ENCODE measurements at regions not wholly inside any gene's neighbourhood (a gene's known extent, or its start where the extent isn't known, plus 50 kb on each side); places are given as distances from the start of the nearest gene placed in this dataset.
"Not testable (repeated sequence)": the region's sequence is repeated elsewhere in the genome, so short reads cannot be mapped to it uniquely, and the experiment has no call there.

DNA sequence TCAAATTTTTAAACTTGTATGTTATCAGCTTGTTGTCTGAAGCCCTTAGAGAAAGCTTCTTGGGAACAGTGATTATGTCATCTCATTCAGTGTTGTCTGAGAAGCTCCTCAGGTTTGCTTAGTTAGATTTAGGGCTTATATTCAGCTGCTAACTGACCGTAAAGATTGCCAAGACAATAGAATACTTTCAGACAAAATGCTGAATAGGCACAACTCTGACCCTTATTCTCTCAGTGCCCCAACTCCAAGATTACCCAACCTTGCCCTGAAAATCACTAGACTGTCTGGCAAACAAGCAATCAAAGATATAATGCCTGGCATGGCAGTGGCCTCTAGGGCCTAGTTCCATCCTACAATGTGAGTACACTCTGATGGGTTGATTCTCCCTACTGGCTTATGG, 950.5 kb upstream of the HS3ST1 start:
- in situ Hi-C loops (cut with MboI; ENCODE audit: low sequenced_read_pairs in 4 of 4), result no loop called here
- Histone ChIP-seq H3K27me3 (no peaks in the 10 kb centered on the region), H3K4me3 (no peak overlapping the region), H3K27ac (no peak overlapping the region), H3K36me3 (no peaks in the 10 kb centered on the region), H3K9me3 (no peaks in the 10 kb centered on the region), H3K4me1 (no peaks in the 10 kb centered on the region)
- no peak for DNase-seq
- ATAC-seq, result no peak
- intact Hi-C loops (cut with DNase I; ENCODE audit: low total_unique reads), result no loop called here
- TF ChIP-seq POLR2A (IDR thresholded peaks at IDR 0.05), result no peak
- TF ChIP-seq, protein P1, sequence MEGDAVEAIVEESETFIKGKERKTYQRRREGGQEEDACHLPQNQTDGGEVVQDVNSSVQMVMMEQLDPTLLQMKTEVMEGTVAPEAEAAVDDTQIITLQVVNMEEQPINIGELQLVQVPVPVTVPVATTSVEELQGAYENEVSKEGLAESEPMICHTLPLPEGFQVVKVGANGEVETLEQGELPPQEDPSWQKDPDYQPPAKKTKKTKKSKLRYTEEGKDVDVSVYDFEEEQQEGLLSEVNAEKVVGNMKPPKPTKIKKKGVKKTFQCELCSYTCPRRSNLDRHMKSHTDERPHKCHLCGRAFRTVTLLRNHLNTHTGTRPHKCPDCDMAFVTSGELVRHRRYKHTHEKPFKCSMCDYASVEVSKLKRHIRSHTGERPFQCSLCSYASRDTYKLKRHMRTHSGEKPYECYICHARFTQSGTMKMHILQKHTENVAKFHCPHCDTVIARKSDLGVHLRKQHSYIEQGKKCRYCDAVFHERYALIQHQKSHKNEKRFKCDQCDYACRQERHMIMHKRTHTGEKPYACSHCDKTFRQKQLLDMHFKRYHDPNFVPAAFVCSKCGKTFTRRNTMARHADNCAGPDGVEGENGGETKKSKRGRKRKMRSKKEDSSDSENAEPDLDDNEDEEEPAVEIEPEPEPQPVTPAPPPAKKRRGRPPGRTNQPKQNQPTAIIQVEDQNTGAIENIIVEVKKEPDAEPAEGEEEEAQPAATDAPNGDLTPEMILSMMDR (IDR thresholded peaks at IDR 0.05 in 4 of 5, conservative IDR thresholded peaks at IDR 0.05 in 1 of 5), result no peak

DNA sequence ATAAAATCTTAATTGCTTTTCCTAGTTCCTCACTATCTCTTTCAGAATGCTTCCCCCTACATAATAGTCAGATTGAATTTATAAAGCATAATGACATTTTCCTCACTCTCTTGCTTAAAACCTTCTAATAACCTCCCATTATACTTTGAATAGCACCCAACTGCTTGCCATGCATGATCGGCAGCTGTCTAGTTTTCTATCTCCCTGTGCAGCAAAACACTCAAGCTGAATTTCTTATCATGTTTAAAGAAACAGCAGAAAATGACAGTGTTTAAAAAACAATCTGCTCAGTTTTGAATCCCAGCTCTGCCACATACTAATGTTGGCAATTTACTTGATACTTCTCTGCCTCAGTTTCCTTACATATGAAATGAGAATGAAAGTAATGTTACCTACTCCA, 947.1 kb upstream of the HS3ST1 start:
- ATAC-seq (no peak), DNase-seq (no peak)
- TF ChIP-seq, protein P1 (IDR thresholded peaks at IDR 0.05 in 4 of 5, conservative IDR thresholded peaks at IDR 0.05 in 1 of 5), result no peak
- no peak for TF ChIP-seq POLR2A (IDR thresholded peaks at IDR 0.05)
- intact Hi-C loops (cut with DNase I; ENCODE audit: low total_unique reads) (no loop called here), in situ Hi-C loops (cut with MboI; ENCODE audit: low sequenced_read_pairs in 4 of 4) (no loop called here)
- Histone ChIP-seq H3K36me3 (no peaks in the 10 kb centered on the region), H3K27ac (no peak overlapping the region), H3K27me3 (no peaks in the 10 kb centered on the region), H3K4me1 (no peaks in the 10 kb centered on the region), H3K4me3 (no peak overlapping the region), H3K9me3 (no peaks in the 10 kb centered on the region)

DNA sequence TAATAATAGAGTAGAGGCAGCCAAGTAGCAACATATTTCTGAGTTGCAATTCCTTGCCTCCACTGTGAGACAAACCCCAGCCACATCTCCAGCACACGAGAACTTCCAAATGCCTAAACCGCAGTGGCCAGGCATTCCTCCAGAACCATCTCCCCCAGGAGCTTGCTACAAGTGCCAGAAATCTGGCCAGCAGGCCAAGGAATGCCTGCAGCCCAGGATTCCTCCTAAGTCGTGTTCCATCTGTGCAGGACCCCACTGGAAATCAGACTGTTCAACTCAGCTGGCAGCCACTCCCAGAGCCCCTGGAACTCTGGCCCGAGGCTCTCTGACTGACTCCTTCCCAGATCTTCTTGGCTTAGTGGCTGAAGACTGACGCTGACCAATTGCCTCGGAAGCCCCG, 937.2 kb upstream of the HS3ST1 start:
- H3K9me3 ChIP-seq; H3K27ac ChIP-seq; DNase-seq; H3K4me1 ChIP-seq; in situ Hi-C loops (cut with MboI; ENCODE audit: low sequenced_read_pairs in 4 of 4); intact Hi-C loops (cut with DNase I; ENCODE audit: low total_unique reads); ATAC-seq; H3K27me3 ChIP-seq; H3K4me3 ChIP-seq; H3K36me3 ChIP-seq: not testable (repeated sequence)

DNA sequence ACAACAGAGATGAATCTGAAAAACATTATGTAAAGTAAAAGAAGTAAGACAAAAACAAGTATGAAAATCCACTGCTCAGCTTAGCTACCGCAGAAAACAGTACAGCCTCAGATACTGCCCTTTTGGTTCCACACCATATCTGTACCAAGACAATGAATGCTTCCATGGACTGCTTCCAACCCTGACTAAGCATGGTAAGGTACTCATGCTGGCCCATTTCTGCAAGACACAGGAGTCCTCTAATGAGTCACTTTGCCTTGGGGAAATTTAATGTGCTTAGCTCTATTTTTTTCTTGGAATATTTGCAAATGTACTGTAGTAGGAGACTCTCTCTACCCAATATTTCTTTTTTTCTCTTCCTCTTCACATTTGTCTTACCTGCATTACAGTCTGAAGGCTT, 931.7 kb upstream of the HS3ST1 start:
- DNase-seq (no peak), ATAC-seq (no peak)
- TF ChIP-seq POLR2A (IDR thresholded peaks at IDR 0.05), result no peak
- TF ChIP-seq, protein P1 (IDR thresholded peaks at IDR 0.05 in 4 of 5, conservative IDR thresholded peaks at IDR 0.05 in 1 of 5), result no peak
- Histone ChIP-seq H3K9me3 (no peaks in the 10 kb centered on the region), H3K27ac (no peak overlapping the region), H3K4me3 (no peak overlapping the region), H3K27me3 (no peaks in the 10 kb centered on the region), H3K4me1 (no peaks in the 10 kb centered on the region), H3K36me3 (no peaks in the 10 kb centered on the region)
- intact Hi-C loops (cut with DNase I; ENCODE audit: low total_unique reads), result no loop called here
- in situ Hi-C loops (cut with MboI; ENCODE audit: low sequenced_read_pairs in 4 of 4), result no loop called here

GRCh38 chr4:12359420-12359819, 930.7 kb upstream of the HS3ST1 start:
- Histone ChIP-seq H3K36me3 (no peaks in the 10 kb centered on the region), H3K9me3 (no peaks in the 10 kb centered on the region), H3K4me3 (no peak overlapping the region), H3K27me3 (no peaks in the 10 kb centered on the region), H3K4me1 (no peaks in the 10 kb centered on the region), H3K27ac (no peak overlapping the region)
- ATAC-seq (no peak), DNase-seq (no peak)
- intact Hi-C loops (cut with DNase I; ENCODE audit: low total_unique reads) (no loop called here), in situ Hi-C loops (cut with MboI; ENCODE audit: low sequenced_read_pairs in 4 of 4) (no loop called here)
- TF ChIP-seq, protein P1 (IDR thresholded peaks at IDR 0.05 in 4 of 5, conservative IDR thresholded peaks at IDR 0.05 in 1 of 5), result no peak
- TF ChIP-seq POLR2A (IDR thresholded peaks at IDR 0.05), result no peak

DNA sequence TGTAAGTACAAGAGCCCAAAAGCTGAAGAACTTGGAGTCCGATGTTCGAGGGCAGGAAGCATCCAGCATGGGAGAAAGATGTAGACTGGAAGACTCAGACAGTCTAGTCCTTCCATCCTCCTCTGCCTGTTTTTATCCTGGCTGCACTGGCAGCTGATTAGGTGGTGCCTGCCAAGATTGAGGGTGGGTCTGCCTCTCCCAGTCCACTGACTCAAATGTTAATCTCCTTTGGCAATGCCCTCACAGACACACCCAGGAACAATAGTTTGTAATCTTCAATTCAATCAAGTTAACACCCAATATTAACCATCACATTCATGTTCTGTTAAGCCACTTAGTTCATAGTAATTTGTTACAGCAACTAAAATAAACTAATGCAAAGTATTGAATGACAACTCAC, 904.4 kb upstream of the HS3ST1 start:
- H3K27me3 ChIP-seq; H3K27ac ChIP-seq; DNase-seq; H3K4me1 ChIP-seq; in situ Hi-C loops (cut with MboI; ENCODE audit: low sequenced_read_pairs in 4 of 4); H3K4me3 ChIP-seq; H3K9me3 ChIP-seq; intact Hi-C loops (cut with DNase I; ENCODE audit: low total_unique reads); ATAC-seq; H3K36me3 ChIP-seq: not testable (repeated sequence)
